ENCODE measurements at regions not wholly inside any gene's neighbourhood (a gene's known extent, or its start where the extent isn't known, plus 50 kb on each side); places are given as distances from the start of the nearest gene placed in this dataset.

DNA sequence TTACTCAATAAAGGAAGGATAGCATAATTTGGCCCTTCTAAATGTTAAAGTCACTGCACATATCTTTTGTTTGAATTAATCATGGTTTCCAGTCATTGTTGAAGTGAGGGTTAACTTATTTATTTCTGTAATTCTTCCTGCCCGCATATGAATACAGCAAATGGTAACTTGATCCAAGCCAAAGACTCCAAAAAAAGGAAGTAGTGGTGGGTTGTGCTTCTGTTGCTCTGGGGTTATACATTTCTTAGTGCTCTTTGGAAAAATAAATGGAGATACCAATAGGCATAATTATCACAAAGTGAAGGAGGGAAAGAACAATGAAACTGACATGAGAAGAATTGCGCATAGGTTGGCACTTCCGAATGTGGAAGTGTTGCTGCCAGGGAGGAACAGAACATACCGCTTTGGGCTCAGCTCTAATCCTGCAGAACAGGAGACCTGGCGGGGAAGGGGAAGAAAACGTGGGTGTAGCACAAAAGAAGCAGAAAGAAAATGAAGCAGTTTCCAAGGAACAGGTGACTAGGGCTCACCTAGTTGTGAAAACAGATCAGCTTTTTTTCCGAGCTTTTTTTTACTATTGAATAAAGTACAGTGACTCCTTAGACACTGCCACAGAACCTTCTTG is 69.7 kb upstream of the TAF11L2 start:
- no peak for FAIRE-seq

GRCh38 chr5:17429353-17429752 is 68.7 kb upstream of the TAF11L2 start:
- DNase-seq (ENCODE audit: low spot score in 2 of 2) (no peak), FAIRE-seq (no peak)

More for the DNA sequence above, 69.7 kb upstream of the TAF11L2 start:
- DNase-seq (ENCODE audit: low spot score in 2 of 2), result no peak

GRCh38 chr5:17430241-17430640 is 67.8 kb upstream of the TAF11L2 start:
- FAIRE-seq (no peak), DNase-seq (ENCODE audit: low spot score in 2 of 2) (no peak)

- FAIRE-seq (no peak), DNase-seq (ENCODE audit: low spot score in 2 of 2) (no peak)
Measured at GRCh38 chr5:17431272-17432050, 66.6 kb upstream of the TAF11L2 start.

- FAIRE-seq, result no peak
- DNase-seq (ENCODE audit: low spot score in 2 of 2), result no peak
Measured at GRCh38 chr5:17432569-17432968, 65.5 kb upstream of the TAF11L2 start.

DNA sequence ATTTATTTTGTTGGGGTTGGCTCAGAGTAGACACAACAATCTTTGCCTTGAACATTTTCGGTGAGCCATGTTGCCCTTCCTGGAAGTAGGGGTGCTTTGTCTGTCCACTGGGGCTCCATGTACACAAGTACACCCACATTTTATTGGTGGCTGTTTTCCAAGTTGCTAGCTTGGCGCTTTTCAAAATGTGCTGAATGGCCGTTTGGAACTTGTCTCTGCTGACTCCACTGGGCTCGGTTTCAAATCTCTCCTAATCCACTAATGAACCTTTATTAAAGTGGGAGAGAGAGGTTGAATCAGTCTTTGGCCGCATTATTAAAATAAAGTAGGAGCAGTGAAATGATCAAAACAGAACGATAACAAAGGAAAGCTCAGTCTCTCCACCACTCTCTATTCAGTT is 64.6 kb upstream of the TAF11L2 start:
- FAIRE-seq (no peak), DNase-seq (ENCODE audit: low spot score in 2 of 2) (no peak)

GRCh38 chr5:17434982-17435381 is 63.0 kb upstream of the TAF11L2 start:
- FAIRE-seq (no peak), DNase-seq (ENCODE audit: low spot score in 2 of 2) (no peak)

DNA sequence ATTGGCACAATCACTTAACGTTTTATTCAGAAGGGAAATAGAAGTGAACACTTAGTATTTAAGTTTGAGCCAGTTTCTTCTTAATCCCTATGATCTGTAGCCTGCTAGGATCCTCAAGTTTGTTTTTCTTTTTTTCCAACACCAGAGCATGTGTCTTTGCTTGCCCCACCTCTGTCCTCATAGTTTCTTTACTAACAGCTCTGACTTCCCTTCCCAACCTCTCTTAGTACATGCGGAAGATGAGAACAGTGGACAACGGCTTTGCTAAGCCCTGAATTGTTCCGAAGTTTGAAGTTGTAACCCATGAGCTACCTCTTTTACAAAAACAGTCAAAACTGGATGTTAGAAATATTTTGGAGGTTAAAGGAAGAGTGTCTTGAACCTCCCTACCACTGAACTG is 61.7 kb upstream of the TAF11L2 start:
- FAIRE-seq, result no peak
- DNase-seq (ENCODE audit: low spot score in 2 of 2), result no peak

- no peak for DNase-seq (ENCODE audit: low spot score in 2 of 2)
- FAIRE-seq, result no peak
Measured at GRCh38 chr5:17436761-17437221, 61.2 kb upstream of the TAF11L2 start.

- FAIRE-seq, result no peak
- DNase-seq (ENCODE audit: low spot score in 2 of 2), result no peak
Measured at GRCh38 chr5:17438027-17438426, 60.0 kb upstream of the TAF11L2 start.

DNA sequence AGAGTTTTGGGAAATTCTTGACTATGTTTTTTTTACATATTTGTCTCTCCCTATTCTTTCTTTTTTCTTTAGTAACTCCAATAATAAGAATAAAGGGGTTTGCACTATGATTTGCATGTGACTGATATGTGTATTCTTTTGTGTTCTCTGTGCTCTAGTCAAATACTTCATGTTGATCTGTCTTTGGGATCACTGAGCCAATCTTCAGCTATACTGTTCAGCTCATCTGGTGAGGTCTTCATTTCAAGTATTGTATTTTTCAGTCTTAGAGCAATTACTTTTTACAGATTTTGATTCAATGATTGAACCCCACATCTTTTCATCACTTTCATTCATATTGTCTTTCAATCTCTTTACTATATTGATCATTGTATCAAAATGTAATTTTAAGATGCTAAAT is 58.1 kb upstream of the TAF11L2 start:
- FAIRE-seq (no peak), DNase-seq (ENCODE audit: low spot score in 2 of 2) (no peak)

DNA sequence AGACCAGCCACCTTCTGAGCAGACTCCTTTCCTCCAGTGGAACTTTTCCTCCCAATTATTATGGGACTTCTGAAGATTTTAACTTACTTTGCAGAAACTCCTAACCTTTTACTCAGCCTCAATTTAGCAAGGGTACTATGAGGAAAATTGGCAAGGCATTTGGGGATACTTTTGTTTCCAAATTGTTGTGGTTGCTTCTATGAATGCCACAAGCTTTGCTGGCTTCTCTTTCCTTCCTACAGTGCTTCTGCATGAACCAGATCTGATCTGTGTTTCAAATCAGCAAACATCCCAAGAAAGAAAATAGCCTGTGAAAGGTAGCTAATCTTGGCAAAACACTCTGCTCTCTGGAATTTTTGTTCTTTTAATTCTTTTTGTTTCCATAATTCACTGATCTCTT is 57.3 kb upstream of the TAF11L2 start:
- DNase-seq (ENCODE audit: low spot score in 2 of 2), result no peak
- FAIRE-seq, result no peak

GRCh38 chr5:17441351-17441750 is 56.7 kb upstream of the TAF11L2 start:
- no peak for DNase-seq (ENCODE audit: low spot score in 2 of 2)
- no peak for FAIRE-seq

DNA sequence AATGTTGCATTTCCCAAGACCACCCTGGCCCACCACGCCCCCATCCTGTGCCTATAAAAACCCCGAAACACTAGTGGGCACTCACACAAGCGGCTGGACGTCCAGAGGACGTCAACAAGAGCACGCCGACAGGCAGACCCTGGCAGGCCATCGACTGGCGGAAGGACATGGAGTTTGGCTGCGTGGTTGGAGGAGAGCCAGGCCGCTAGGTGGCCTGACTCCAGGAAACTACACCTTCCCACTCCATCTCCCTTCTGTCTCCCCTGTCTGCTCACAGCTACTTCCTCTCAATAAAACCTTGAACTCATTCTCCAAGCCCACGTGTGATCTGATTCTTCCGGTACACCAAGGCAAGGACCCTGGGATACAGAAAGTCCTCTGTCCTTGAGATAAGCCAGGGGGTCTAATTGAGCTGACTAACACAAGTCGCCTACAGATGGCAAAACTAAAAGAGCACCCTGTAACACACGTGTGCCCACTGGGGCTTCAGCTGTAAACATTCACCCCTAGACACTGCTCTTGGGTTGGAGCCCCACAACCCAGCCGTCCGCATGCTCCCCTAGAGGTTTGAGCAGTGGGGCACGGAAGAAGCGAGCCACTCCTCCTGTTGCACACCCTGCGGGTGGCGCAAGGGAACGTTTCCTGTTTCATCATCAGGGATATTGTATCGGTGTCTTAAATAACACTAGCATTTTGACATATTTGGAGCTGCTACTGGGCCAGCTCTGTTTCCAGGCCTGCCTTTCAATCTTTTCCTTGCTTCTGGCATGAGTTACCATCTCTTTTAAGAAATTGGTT is 54.5 kb upstream of the TAF11L2 start:
- FAIRE-seq (no peak), DNase-seq (ENCODE audit: low spot score in 2 of 2) (no peak)

- FAIRE-seq, result no peak
- DNase-seq (ENCODE audit: low spot score in 2 of 2), result no peak
Measured at GRCh38 chr5:17444496-17444895, 53.5 kb upstream of the TAF11L2 start.

- DNase-seq (ENCODE audit: low spot score in 2 of 2), result no peak
- no peak for FAIRE-seq
Measured at GRCh38 chr5:17445185-17445584, 52.8 kb upstream of the TAF11L2 start.

Data from frontal cortex (tissue), 3 donors.